ENCODE measurements at regions not wholly inside any gene's neighbourhood (a gene's known extent, or its start where the extent isn't known, plus 50 kb on each side); places are given as distances from the start of the nearest gene placed in this dataset.

GRCh38 chr9:88772575-88772974 lies 218.7 kb upstream of the S1PR3 start:
- TF ChIP-seq TAF1 (IDR thresholded peaks at IDR 0.05; ENCODE audit: borderline replicate concordance, low read depth, low read length) (no peak), POLR2AphosphoS5 (IDR thresholded peaks at IDR 0.05; ENCODE audit: low read depth, low read length) (no peak), POLR2A (IDR thresholded peaks at IDR 0.05; ENCODE audit: low read depth, low read length) (no peak)
